Umbilical cord (tissue), 1 donor: ENCODE measurements at regions not wholly inside any gene's neighbourhood (a gene's known extent, or its start where the extent isn't known, plus 50 kb on each side); places are given as distances from the start of the nearest gene placed in this dataset.
"Not testable (repeated sequence)": the region's sequence is repeated elsewhere in the genome, so short reads cannot be mapped to it uniquely, and the experiment has no call there.

Experiments used
- DNase-seq: peaks from one replicate; pipeline ENCODE4 v3.0.0-alpha.2; 2015; ENCODE audit warnings: low spot score

DNA sequence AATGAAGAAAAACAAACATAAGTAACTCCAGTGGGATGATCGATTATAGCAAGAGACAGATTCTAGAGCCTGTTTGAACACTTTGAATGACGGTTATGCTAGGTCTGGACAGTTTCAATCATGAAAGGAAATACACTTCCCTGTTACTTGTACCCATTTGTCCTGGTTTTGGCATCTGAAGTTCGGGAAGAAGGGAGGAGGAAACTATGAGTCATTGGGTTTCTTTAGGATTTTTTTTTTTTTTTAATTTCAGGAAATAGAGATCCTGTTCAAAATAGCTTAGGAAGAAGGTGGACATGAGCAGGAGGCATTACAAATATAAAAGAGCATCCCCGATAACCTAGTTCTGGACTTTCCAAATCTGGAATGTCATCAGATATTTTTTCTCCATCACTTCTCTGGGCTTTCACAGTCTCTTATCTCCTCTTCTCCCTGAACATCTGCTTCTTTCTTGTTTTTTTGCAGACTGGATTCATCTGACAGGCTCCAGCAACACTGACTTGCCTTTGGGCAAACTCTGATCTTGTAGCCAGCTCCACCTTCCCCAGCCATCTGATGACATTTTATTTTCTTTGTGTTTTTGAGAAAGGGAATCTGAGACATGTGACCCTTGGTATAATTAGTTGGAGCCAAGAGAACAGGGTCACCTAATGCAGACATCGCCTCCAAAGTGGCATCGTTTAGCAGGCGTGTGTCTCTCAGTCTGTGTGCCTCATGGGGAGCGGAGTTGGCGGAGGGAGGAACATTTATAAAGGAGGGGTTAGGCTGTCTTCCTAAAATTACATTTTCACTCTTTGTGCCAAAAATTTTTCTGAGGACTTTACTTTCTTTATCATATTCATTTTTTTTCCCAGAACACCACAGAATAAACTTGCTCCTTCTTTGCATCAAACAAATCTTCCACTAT, 195.3 kb upstream of the EPHA4 start:
- peak; percentile 18 for DNase-seq

DNA sequence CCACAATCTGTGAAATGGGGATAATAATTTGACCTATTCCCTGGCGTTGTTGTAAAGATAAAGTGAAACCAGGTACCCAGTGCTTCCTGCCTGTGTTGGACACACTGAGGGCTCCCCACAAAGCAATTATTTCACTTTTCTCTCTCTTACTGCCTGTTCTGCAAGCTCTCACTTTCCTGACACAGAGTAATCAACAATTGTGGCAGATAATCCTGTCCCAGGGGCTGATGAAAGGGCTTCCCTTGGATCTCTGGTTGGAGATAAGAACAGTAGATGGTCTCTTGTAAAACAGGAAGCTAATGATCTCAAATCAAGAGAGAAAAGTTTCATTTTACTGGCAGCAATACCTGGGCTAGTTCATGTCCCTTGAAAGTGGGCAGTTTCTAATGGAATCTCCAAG, 190.4 kb upstream of the EPHA4 start:
- no peak for DNase-seq

- DNase-seq, result no peak
These were observed 189.2 kb upstream of the EPHA4 start for GRCh38 chr2:221761260-221761659.

DNA sequence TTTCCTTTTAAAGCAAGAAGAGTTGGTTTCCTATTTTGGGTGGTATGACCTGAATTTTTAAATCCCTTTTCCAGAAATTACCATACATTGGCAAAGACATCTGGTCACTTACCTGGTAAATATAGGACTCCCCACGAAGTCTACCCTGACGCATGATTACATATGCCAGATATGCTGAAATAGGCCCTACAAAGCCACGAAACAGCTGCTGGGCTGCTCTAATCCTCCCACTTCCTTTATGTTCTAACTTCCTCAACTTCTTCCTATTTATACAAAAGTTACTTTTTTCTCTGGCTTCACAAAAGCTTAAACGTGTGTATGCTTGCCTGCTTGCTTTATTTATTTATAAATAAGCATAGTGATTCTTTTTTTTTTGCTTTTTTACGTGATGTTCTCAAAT, 186.0 kb upstream of the EPHA4 start:
- no peak for DNase-seq

DNA sequence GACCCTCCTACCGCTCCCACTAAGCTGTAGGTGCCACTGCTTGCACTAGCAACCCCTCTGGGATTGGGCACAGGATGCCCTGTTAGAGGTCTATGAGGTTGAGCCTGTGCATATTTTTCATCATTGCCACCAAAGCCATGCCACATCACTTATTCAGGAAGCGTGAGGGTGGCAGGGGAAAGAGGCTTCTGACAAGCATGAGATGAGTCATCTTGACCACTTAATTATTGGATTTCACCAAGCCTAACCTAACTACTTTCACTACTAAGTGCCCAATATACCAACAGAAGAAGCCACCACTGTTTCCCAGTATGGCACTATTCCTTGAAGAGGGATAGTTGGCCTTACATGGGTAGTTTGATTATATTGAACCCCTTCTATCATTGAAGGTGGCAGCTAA, 181.3 kb upstream of the EPHA4 start:
- no peak for DNase-seq

GRCh38 chr2:221752781-221753180, 180.7 kb upstream of the EPHA4 start:
- no peak for DNase-seq

- peak; percentile 66 for DNase-seq
These were observed 178.2 kb upstream of the EPHA4 start for GRCh38 chr2:221750316-221750715.

- DNase-seq, result no peak
These were observed 175.3 kb upstream of the EPHA4 start for GRCh38 chr2:221747289-221747972.

DNA sequence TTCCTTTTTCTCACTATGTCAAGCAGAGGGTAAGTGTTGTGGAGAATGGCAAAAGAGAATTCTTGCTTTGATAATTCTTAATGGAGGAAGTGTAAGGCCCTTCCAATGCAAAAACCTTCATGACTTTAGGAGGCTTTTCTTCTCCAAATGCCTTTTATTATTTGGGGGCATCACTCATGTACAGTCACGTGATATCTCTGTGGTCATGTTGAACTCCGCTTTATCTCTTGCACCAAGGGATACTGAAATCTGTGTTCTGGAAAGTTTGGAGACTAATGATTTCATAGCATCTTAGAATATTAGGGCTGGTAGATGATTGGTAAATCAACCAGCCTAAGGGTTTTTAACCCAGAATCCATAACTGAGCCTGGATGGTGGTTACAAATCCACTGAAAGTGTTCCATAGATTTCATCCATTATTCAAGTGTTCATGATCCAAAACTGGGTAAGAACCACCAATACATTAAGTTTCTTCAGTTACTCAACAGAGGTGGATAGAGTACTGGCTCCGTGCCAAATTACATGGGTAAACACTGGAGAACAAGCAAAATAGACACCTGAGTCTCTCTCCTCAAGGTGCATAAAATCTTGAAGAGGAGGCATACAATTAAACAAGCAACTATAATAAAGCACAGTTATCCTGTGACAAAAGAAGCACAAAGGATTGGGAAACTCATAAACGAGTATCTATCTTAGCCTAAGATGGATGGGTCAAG, 169.6 kb upstream of the EPHA4 start:
- no peak for DNase-seq

DNA sequence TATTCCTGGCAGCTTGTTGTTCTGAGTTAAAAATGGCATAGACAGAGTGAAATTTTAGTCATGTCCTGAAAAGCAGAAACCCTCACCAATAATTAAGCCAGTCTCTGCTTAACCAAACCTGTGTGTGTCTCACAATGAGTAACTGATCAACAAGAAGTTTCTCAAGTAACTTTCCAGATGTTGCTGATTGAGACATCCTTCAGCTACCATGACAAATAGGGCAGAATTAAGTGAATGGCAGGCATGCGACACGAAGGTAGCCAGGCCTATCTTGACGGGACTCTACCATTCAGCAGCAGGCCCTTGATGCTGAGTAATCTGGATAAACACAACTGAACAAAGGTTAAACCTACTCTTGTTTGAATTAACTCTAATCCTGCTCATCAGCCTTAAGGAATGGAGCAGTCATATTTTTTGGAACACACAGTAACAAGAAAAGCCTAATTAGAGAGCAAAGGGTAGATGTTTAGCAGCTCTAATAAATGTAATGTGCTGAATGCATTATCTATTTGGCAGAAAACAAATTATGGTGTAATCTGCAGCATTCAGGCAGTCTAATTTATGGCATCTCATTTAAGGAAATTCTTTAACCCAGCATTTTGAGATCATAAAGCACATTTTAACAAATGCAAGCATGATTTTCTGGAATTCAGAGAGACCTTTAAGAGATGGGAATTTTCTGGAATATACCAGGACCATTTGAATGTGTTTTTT, 159.5 kb upstream of the EPHA4 start:
- DNase-seq, result no peak

- DNase-seq, result no peak
These were observed 154.9 kb upstream of the EPHA4 start for GRCh38 chr2:221726894-221727513.

DNA sequence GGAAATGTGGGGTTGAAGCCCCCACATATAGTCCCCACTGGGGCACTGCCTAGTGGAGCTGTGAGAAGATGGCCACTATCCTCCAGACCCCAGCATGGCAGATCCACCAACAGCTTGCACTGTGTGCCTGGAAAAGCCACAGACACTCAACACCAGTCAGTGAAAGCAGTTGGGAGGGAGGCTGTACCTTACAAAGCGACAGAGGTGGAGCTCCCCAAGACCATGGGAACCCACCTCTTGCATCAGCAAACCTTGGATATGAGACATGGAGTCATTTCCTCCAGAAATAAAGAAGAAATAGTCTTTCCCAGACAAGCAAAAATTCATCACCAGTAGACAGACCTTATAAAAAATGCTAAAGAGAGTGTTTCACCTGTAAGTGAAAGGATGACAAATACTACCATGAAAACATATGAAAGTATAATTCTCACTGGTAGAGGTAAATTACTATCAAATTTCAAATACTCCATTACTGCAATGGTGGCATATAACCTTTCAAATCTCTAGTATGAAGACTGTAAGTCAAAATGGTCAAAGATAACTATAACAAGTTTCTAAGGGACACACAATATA, 152.6 kb upstream of the EPHA4 start:
- no peak for DNase-seq

- DNase-seq, result not testable (repeated sequence)
These were observed 152.0 kb upstream of the EPHA4 start for GRCh38 chr2:221724117-221724516.

GRCh38 chr2:221716426-221717303, 144.6 kb upstream of the EPHA4 start:
- DNase-seq, result no peak

- no peak for DNase-seq
These were observed 143.6 kb upstream of the EPHA4 start for GRCh38 chr2:221715523-221716247.

DNA sequence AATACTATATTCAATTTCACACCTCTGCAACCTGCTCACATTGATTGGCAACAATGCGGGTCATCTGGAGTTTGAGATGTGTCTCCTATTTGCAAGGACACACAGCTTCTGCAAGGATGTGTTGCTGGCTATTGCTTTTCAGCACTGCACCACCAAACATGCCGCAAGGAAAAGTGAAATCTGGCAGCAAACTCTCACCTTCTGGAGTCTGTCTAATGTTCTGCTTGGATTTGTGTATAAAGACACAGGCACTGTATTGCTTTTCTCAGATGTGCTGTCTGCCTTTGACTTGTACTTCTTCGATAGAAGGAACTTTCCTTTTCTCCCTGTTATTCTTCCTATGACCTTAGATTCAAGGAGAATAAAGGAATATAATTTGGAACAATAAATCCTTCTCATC, 138.6 kb upstream of the EPHA4 start:
- no peak for DNase-seq

DNA sequence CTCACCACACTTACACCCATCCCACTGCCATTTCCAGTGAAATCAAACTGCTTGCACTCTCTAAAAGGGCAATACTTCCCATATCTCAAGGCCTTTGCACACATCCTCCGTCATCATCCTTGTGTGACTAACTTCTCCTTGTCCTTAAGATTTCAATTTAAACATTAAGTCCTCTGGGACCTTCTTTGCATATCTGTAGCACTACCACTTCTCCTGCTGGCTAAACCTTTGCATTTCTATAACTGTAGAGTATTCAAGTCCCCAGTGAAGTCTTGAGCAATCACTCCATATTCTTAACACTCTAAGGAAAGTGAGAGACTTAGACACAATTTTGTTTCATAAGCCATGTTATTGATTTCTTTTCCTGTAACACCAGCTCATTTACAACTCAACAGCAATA, 136.8 kb upstream of the EPHA4 start:
- no peak for DNase-seq

DNA sequence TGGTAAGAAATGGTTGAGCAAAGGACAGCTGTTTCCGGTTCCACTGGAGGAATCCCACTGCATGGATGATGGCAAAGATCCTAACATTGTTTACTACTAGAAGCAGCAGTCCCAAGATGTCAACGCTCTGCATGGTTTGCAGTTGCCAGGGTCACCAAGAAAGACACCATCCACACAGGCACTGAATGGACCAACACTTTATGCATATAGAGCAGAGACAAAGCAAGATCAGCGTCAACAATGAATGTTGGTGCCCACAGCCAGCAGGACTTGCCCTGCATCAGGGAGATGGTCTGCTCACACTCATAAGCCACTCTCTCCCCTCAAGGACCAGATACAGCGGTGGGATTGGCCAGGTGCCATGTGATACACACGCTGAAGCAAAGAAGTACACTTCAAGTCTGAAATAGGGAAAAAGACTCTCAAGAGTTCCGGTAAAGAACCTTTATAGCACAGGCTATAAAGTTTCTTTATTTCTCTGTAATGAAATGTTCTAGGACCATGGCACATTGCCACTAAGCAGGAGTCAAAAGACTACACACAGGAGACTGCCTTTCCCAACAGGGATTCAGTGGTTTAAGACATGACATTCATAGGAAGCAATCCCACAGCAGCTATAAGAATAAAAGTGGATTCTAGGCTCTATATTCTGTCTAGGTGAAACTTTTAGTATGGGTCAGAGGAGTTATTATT, 133.2 kb upstream of the EPHA4 start:
- no peak for DNase-seq

GRCh38 chr2:221704442-221704841, 132.3 kb upstream of the EPHA4 start:
- DNase-seq, result no peak
